ENCODE measurements at regions not wholly inside any gene's neighbourhood (a gene's known extent, or its start where the extent isn't known, plus 50 kb on each side); places are given as distances from the start of the nearest gene placed in this dataset.

GRCh38 chr5:101045689-101046088 is 142.6 kb upstream of the ST8SIA4 start:
- no peak for TF ChIP-seq FOXA1 (IDR thresholded peaks at IDR 0.05)
- no peak for TF ChIP-seq CTCF (IDR thresholded peaks at IDR 0.05; ENCODE audit: low read depth, low read length, missing input control)
- peak; percentile 46 to 55 for TF ChIP-seq RAD21 (IDR thresholded peaks at IDR 0.05)
- no peak for TF ChIP-seq YY1 (IDR thresholded peaks at IDR 0.05)
- no peak for TF ChIP-seq ZBTB33 (IDR thresholded peaks at IDR 0.05)
- TF ChIP-seq REST (IDR thresholded peaks at IDR 0.05) = no peak

Measured in liver (tissue), 3 donors.